ENCODE measurements at regions not wholly inside any gene's neighbourhood (a gene's known extent, or its start where the extent isn't known, plus 50 kb on each side); places are given as distances from the start of the nearest gene placed in this dataset.
A peak's percentile ranks its signal among the peaks of the same experiment; 100 is the strongest.
"Not testable (repeated sequence)": the region's sequence is repeated elsewhere in the genome, so short reads cannot be mapped to it uniquely, and the experiment has no call there.

DNA sequence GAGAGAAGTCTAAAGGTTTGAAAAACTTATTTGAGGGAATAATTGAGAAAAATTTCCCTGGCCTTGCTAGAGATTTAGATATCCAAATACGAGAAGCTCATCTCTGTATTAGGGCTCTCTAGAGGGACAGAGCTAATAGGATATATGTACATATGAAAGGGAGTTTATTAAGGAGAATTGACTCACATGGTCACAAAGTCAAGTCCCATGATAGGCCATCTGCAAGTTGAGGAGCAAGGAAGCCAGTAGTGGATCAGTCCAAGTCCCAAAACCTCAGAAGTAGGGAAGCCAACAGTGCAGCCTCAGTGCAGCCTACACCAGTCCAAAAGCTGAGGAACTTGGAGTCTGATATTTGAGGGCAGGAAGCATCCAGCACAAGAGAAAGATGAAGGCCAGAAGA, 126.7 kb downstream of the PJA2 start:
- H3F3A ChIP-seq (ENCODE audit: insufficient read depth, low read depth); H3K4me1 ChIP-seq (replicated peaks; ENCODE audit: insufficient read depth); H3K27me3 ChIP-seq (ENCODE audit: insufficient read depth, low read depth); H3K9me3 ChIP-seq (ENCODE audit: insufficient read depth, low read depth); H3K4me3 ChIP-seq; H3K9me2 ChIP-seq (ENCODE audit: insufficient read depth); POLR2A ChIA-PET (ENCODE audit: unreplicated experiment); CTCF ChIA-PET; H3K27ac ChIP-seq; intact Hi-C loops (cut with micrococcal nuclease; ENCODE audit: unreplicated experiment); H3K79me2 ChIP-seq (ENCODE audit: low read depth); BruUV-seq (replicated peaks); H3K36me3 ChIP-seq (ENCODE audit: low read depth); H3K4me2 ChIP-seq; H2AFZ ChIP-seq; H4K20me1 ChIP-seq (ENCODE audit: insufficient read depth); DNase-seq: not testable (repeated sequence)

DNA sequence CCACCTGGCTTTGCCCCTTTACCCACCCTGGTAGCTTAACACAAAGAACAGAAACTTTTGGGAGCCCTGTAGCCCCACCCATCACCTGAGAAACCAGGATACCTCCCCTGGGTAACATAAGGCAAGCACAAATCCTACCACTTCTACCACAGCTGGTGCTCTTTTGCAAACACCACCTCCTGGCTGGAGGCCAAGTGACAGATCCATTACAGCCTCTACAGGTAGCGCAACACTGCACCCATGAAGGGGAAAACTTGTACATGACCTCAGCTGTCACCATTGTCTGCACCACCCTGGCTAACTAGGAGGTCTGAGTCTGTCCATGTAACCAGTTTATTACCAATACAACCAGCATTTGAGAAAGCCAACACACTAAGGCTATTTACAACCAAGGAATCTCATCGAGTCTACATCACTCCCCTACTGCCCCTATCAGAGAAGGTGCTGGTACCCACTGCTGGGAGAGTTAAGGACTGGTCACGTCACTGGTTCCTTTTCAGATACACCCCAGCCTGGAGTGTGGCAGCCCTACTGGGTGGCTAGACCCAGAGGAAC, 128.6 kb downstream of the PJA2 start:
- Histone ChIP-seq H3K9me2 (ENCODE audit: insufficient read depth) (no peaks in the 10 kb centered on the region; the same call in 1 of the 2 replicates), H3K4me3 (no peak overlapping the region), H4K20me1 (ENCODE audit: insufficient read depth) (no peaks in the 10 kb centered on the region), H2AFZ (no peak overlapping the region), H3K27me3 (ENCODE audit: insufficient read depth, low read depth) (no peaks in the 10 kb centered on the region), H3K9me3 (ENCODE audit: insufficient read depth, low read depth) (peaks cover 5% of the 10 kb centered on the region; the same call in 1 of the 2 replicates), H3K36me3 (ENCODE audit: low read depth) (no peaks in the 10 kb centered on the region), H3F3A (ENCODE audit: insufficient read depth, low read depth) (no peaks in the 10 kb centered on the region), H3K4me2 (no peak overlapping the region), H3K4me1 (replicated peaks; ENCODE audit: insufficient read depth) (no peaks in the 10 kb centered on the region), H3K79me2 (ENCODE audit: low read depth) (no peaks in the 10 kb centered on the region), H3K27ac (no peak overlapping the region)
- DNase-seq, result peak in 1 of 2 experiments; percentile 3
- intact Hi-C loops (cut with micrococcal nuclease; ENCODE audit: unreplicated experiment), result no loop called here
- ChIA-PET CTCF (interaction anchor here (0.6 kb wide), 1 partner anchor 191 kb away, joined by 3 read pairs; no protein-coding TSS in a partner anchor), POLR2A (ENCODE audit: unreplicated experiment) (no interaction called here)
- TF ChIP-seq EZH2 (IDR thresholded peaks at IDR 0.05; ENCODE audit: low read depth), result no peak
- TF ChIP-seq, protein P1, sequence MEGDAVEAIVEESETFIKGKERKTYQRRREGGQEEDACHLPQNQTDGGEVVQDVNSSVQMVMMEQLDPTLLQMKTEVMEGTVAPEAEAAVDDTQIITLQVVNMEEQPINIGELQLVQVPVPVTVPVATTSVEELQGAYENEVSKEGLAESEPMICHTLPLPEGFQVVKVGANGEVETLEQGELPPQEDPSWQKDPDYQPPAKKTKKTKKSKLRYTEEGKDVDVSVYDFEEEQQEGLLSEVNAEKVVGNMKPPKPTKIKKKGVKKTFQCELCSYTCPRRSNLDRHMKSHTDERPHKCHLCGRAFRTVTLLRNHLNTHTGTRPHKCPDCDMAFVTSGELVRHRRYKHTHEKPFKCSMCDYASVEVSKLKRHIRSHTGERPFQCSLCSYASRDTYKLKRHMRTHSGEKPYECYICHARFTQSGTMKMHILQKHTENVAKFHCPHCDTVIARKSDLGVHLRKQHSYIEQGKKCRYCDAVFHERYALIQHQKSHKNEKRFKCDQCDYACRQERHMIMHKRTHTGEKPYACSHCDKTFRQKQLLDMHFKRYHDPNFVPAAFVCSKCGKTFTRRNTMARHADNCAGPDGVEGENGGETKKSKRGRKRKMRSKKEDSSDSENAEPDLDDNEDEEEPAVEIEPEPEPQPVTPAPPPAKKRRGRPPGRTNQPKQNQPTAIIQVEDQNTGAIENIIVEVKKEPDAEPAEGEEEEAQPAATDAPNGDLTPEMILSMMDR (conservative IDR thresholded peaks at IDR 0.05), result no peak
- BruUV-seq (replicated peaks), result no TSS peak

DNA sequence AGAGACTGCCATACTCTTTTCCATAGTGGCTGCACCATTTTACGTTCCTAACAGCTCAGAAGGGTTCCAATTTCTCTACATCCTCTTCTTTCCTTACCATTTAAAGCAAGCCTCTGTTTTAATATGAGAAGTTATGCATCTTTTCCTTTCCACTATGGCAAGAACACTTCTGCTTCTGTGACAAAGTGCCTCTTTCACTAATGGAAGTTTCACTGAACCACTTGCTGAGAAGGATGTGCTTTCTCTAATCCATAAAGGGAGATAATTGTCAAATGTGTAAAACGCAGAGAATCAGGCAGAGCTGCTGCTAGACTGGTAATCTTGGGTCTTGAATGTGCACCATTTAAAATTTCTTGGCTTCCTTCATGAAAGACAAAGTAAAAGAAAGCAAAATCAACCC, 131.6 kb downstream of the PJA2 start:
- Histone ChIP-seq H3K79me2 (ENCODE audit: low read depth) (no peaks in the 10 kb centered on the region), H3K4me2 (no peak overlapping the region), H3K9me3 (ENCODE audit: insufficient read depth, low read depth) (no peaks in the 10 kb centered on the region), H3K9me2 (ENCODE audit: insufficient read depth) (no peaks in the 10 kb centered on the region), H3K27ac (no peak overlapping the region), H3K36me3 (ENCODE audit: low read depth) (no peaks in the 10 kb centered on the region), H3K27me3 (ENCODE audit: insufficient read depth, low read depth) (no peaks in the 10 kb centered on the region), H3F3A (ENCODE audit: insufficient read depth, low read depth) (no peaks in the 10 kb centered on the region), H3K4me3 (no peak overlapping the region), H2AFZ (no peak overlapping the region), H3K4me1 (replicated peaks; ENCODE audit: insufficient read depth) (no peaks in the 10 kb centered on the region), H4K20me1 (ENCODE audit: insufficient read depth) (no peaks in the 10 kb centered on the region)
- no peak for TF ChIP-seq EZH2 (IDR thresholded peaks at IDR 0.05; ENCODE audit: low read depth)
- CTCF ChIA-PET, result no interaction called here
- intact Hi-C loops (cut with micrococcal nuclease; ENCODE audit: unreplicated experiment), result no loop called here
- DNase-seq, result no peak
- POLR2A ChIA-PET (ENCODE audit: unreplicated experiment), result no interaction called here
- BruUV-seq (replicated peaks), result no TSS peak

- H3F3A ChIP-seq (ENCODE audit: insufficient read depth, low read depth), result no peaks in the 10 kb centered on the region
- H4K20me1 ChIP-seq (ENCODE audit: insufficient read depth), result no peaks in the 10 kb centered on the region
- H3K79me2 ChIP-seq (ENCODE audit: low read depth), result no peaks in the 10 kb centered on the region
- no peak overlapping the region for H3K4me2 ChIP-seq
- H3K4me3 ChIP-seq, result no peak overlapping the region
- H3K4me1 ChIP-seq (replicated peaks; ENCODE audit: insufficient read depth), result no peaks in the 10 kb centered on the region
- intact Hi-C loops (cut with micrococcal nuclease; ENCODE audit: unreplicated experiment), result no loop called here
- H3K9me2 ChIP-seq (ENCODE audit: insufficient read depth), result no peaks in the 10 kb centered on the region
- BruUV-seq (replicated peaks), result no TSS peak
- H3K9me3 ChIP-seq (ENCODE audit: insufficient read depth, low read depth), result no peaks in the 10 kb centered on the region
- H3K27me3 ChIP-seq (ENCODE audit: insufficient read depth, low read depth), result no peaks in the 10 kb centered on the region
- H3K36me3 ChIP-seq (ENCODE audit: low read depth), result no peaks in the 10 kb centered on the region
- ChIA-PET POLR2A (ENCODE audit: unreplicated experiment) (interaction anchor here (0.5 kb wide), 1 partner anchor 56 kb away, joined by 8 read pairs; no protein-coding TSS in a partner anchor), CTCF (interaction anchor here (0.7 kb wide), 1 partner anchor 135 kb away, joined by 3 read pairs; no protein-coding TSS in a partner anchor)
- H2AFZ ChIP-seq, result no peak overlapping the region
- TF ChIP-seq EZH2 (IDR thresholded peaks at IDR 0.05; ENCODE audit: low read depth), result no peak
- TF ChIP-seq, protein P1 (conservative IDR thresholded peaks at IDR 0.05), result no peak
- H3K27ac ChIP-seq, result no peak overlapping the region
- DNase-seq, result no peak
These were observed 133.9 kb downstream of the PJA2 start for GRCh38 chr5:109275919-109276318.
